Astrocyte (in vitro differentiated cells and primary cell): ENCODE measurements at regions not wholly inside any gene's neighbourhood (a gene's known extent, or its start where the extent isn't known, plus 50 kb on each side); places are given as distances from the start of the nearest gene placed in this dataset.
"Not testable (repeated sequence)": the region's sequence is repeated elsewhere in the genome, so short reads cannot be mapped to it uniquely, and the experiment has no call there.

ENCODE experiments used
- DNase-seq: peaks from one replicate; pipeline ENCODE4 v3.0.0-alpha.2; 2010; ENCODE audit warnings: low read depth
- FAIRE-seq: peaks from 2 replicates; lab custom pipeline; 2011; peaks lifted over from hg19 to GRCh38; lab: Jason Lieb, UNC
- H2AFZ ChIP-seq: 2 replicates; pipeline ENCODE4 v1.6.0; 2012; ENCODE audit warnings: low read depth, low read length, inconsistent platforms
- H3K27ac ChIP-seq: 2 replicates; pipeline ENCODE4 v1.5.1; 2011; ENCODE audit warnings: low read depth, low read length, inconsistent platforms
- H3K27me3 ChIP-seq: 2 replicates; pipeline ENCODE4 v1.6.0; 2011; ENCODE audit warnings: low read length, inconsistent platforms; ENCODE audit not compliant: insufficient read depth
- H3K36me3 ChIP-seq: 2 replicates; pipeline ENCODE4 v1.5.1; 2011; ENCODE audit warnings: low read length, inconsistent platforms; ENCODE audit not compliant: insufficient read depth
- H3K4me1 ChIP-seq: 2 replicates; pipeline ENCODE4 v1.5.1; 2011; ENCODE audit warnings: low read length, inconsistent platforms; ENCODE audit not compliant: insufficient read depth
- H3K4me2 ChIP-seq: 2 replicates; pipeline ENCODE4 v1.6.0; 2012; ENCODE audit warnings: low read length, inconsistent platforms
- H3K4me3 ChIP-seq: 2 replicates; pipeline ENCODE4 v1.5.1; 2011; ENCODE audit warnings: low read depth, mild to moderate bottlenecking, low read length, inconsistent platforms; ENCODE audit not compliant: insufficient read depth
- H3K79me2 ChIP-seq: 2 replicates; pipeline ENCODE4 v1.6.0; 2012; ENCODE audit warnings: mild to moderate bottlenecking, low read length, inconsistent platforms; ENCODE audit not compliant: insufficient read depth
- H3K9ac ChIP-seq: 2 replicates; pipeline ENCODE4 v1.6.0; 2012; ENCODE audit warnings: mild to moderate bottlenecking, low read length, inconsistent platforms
- H3K9me3 ChIP-seq: 2 replicates; pipeline ENCODE4 v1.5.1; 2012; ENCODE audit warnings: low read depth, mild to moderate bottlenecking, low read length, inconsistent platforms; ENCODE audit not compliant: insufficient read depth
- H4K20me1 ChIP-seq: 2 replicates; pipeline ENCODE4 v1.6.0; 2012; ENCODE audit warnings: low read length, inconsistent platforms; ENCODE audit not compliant: insufficient read depth
- H3K27ac Mint-ChIP-seq: one replicate; pipeline ENCODE4 v1.8.0; 2021; ENCODE audit warnings: mild to moderate bottlenecking, mixed read lengths; ENCODE audit not compliant: unreplicated experiment
- H3K27me3 Mint-ChIP-seq: one replicate; pipeline ENCODE4 v1.8.0; 2021; ENCODE audit warnings: low read depth, mixed read lengths; ENCODE audit not compliant: unreplicated experiment
- H3K36me3 Mint-ChIP-seq: one replicate; pipeline ENCODE4 v1.8.0; 2021; ENCODE audit warnings: low read depth, mixed read lengths; ENCODE audit not compliant: unreplicated experiment
- H3K4me1 Mint-ChIP-seq: one replicate; pipeline ENCODE4 v1.8.0; 2021; ENCODE audit warnings: low read depth, mixed read lengths; ENCODE audit not compliant: unreplicated experiment
- H3K4me3 Mint-ChIP-seq: one replicate; pipeline ENCODE4 v1.8.0; 2021; ENCODE audit warnings: mild to moderate bottlenecking, moderate library complexity, mixed read lengths; ENCODE audit not compliant: unreplicated experiment
- H3K9me3 Mint-ChIP-seq: one replicate; pipeline ENCODE4 v1.8.0; 2021; ENCODE audit warnings: mild to moderate bottlenecking, mixed read lengths; ENCODE audit not compliant: unreplicated experiment
- EZH2 ChIP-seq: IDR thresholded peaks from 2 replicates; pipeline ENCODE4 v1.6.1; 2012; ENCODE audit warnings: mild to moderate bottlenecking, low read length, inconsistent platforms; ENCODE audit not compliant: insufficient read depth
- TF ChIP-seq, protein P1 (sequence below): IDR thresholded peaks from 2 replicates; pipeline ENCODE4 v1.5.1; 2011; ENCODE audit warnings: low read depth, mild to moderate bottlenecking, inconsistent platforms, low read length, moderate library complexity; ENCODE audit not compliant: insufficient read depth

DNA sequence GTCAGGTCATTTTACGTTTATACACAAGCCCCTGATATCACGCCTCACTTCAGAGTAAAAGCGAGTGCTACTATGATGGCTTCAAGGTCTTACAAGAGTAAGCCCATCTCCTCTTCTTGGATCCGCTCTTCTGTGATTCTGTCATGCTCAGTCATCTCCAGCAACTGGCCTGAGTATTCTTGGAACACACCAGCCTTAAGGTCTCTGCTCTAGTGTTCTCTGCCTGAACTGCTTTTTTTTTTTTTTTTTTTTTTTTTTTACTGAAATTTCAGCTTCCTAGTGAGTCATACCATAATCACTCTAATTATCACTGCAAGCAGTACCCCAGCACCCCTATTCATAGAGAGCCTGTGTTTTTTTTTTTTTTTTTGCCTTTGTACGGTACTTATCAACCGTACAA lies 1228.9 kb downstream of the CNTNAP5 start:
- Histone ChIP-seq H3K79me2 (no peaks in the 10 kb centered on the region), H3K4me3 (no peak overlapping the region), H3K4me1 (no peaks in the 10 kb centered on the region), H3K36me3 (no peaks in the 10 kb centered on the region), H3K27ac (no peak overlapping the region), H3K9me3 (no peaks in the 10 kb centered on the region), H3K9ac (no peak overlapping the region), H4K20me1 (no peaks in the 10 kb centered on the region), H3K4me2 (no peak overlapping the region), H3K27me3 (no peaks in the 10 kb centered on the region), H2AFZ (no peak overlapping the region)
- peaks cover 1% of the 10 kb centered on the region for H3K4me1 Mint-ChIP-seq
- H3K27ac Mint-ChIP-seq: no peak overlapping the region
- no peak for TF ChIP-seq EZH2
- TF ChIP-seq, protein P1, sequence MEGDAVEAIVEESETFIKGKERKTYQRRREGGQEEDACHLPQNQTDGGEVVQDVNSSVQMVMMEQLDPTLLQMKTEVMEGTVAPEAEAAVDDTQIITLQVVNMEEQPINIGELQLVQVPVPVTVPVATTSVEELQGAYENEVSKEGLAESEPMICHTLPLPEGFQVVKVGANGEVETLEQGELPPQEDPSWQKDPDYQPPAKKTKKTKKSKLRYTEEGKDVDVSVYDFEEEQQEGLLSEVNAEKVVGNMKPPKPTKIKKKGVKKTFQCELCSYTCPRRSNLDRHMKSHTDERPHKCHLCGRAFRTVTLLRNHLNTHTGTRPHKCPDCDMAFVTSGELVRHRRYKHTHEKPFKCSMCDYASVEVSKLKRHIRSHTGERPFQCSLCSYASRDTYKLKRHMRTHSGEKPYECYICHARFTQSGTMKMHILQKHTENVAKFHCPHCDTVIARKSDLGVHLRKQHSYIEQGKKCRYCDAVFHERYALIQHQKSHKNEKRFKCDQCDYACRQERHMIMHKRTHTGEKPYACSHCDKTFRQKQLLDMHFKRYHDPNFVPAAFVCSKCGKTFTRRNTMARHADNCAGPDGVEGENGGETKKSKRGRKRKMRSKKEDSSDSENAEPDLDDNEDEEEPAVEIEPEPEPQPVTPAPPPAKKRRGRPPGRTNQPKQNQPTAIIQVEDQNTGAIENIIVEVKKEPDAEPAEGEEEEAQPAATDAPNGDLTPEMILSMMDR: no peak
- H3K27me3 Mint-ChIP-seq: no peaks in the 10 kb centered on the region
- no peak overlapping the region for H3K4me3 Mint-ChIP-seq
- H3K36me3 Mint-ChIP-seq: no peaks in the 10 kb centered on the region
- H3K9me3 Mint-ChIP-seq: no peaks in the 10 kb centered on the region
- DNase-seq: no peak
- FAIRE-seq: no peak

DNA sequence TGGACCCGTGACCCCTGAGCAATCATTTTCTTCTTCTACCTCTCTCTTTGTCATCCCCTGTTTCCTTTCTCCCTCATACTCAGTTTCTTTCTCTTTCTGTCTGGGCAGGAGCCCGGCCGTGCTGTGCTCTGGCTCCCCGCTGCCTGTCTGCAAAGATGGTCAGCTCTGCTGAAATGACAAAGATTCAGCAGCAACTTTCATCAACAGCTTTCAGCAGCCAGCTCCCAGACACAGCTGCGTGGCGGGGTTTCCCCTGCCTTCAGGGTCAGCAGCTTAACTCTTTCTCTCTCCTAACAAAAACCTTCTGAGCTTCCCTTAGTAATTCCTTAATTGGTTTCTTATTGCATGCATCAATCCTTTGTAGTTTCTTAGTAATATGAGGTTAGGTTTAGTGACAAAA lies 1234.4 kb downstream of the CNTNAP5 start:
- Histone ChIP-seq H3K9ac (no peak overlapping the region), H3K79me2 (no peaks in the 10 kb centered on the region), H3K27me3 (no peaks in the 10 kb centered on the region), H4K20me1 (no peaks in the 10 kb centered on the region), H3K4me3 (no peak overlapping the region), H3K4me2 (no peak overlapping the region), H3K36me3 (no peaks in the 10 kb centered on the region), H3K9me3 (no peaks in the 10 kb centered on the region), H3K27ac (no peak overlapping the region), H3K4me1 (no peaks in the 10 kb centered on the region), H2AFZ (no peak overlapping the region)
- FAIRE-seq: no peak
- no peaks in the 10 kb centered on the region for H3K27me3 Mint-ChIP-seq
- no peaks in the 10 kb centered on the region for H3K9me3 Mint-ChIP-seq
- H3K27ac Mint-ChIP-seq: no peak overlapping the region
- TF ChIP-seq, protein P1: no peak
- no peak for TF ChIP-seq EZH2
- no peaks in the 10 kb centered on the region for H3K36me3 Mint-ChIP-seq
- no peak for DNase-seq
- no peak overlapping the region for H3K4me3 Mint-ChIP-seq
- no peaks in the 10 kb centered on the region for H3K4me1 Mint-ChIP-seq

DNA sequence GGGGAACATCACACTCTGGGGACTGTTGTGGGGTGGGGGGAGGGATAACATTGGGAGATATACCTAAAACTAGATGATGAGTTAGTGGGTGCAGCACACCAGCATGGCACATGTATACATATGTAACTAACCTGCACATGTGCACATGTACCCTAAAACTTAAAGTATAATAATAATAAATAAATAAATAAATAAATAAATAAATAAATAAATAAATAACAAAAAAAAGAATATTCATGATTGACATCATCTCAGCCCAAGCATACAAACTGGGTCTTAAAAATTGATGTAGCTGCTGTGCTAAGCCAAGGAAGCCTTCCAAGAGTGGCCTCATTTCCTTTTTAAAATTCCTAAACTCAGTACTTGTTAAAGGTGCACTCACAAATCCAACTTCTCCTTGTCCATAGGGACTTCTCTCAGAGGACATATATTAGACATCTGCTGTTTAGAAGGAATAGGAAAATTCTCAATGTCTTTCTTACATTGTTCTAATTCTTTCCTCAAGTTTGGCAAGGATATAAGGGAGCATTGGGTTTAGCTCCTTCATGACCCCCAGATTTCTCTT lies 1235.4 kb downstream of the CNTNAP5 start:
- H3K4me1 ChIP-seq, H3K9me3 Mint-ChIP-seq, H3K4me3 Mint-ChIP-seq, H3K27me3 ChIP-seq, H3K79me2 ChIP-seq, DNase-seq, H3K4me3 ChIP-seq, H3K27ac Mint-ChIP-seq, H3K4me2 ChIP-seq, H3K4me1 Mint-ChIP-seq, FAIRE-seq, H4K20me1 ChIP-seq, H3K9ac ChIP-seq, H3K36me3 ChIP-seq, H3K27ac ChIP-seq, H3K36me3 Mint-ChIP-seq, H3K27me3 Mint-ChIP-seq, H3K9me3 ChIP-seq, H2AFZ ChIP-seq: not testable (repeated sequence)
